Calu3 (cell line): ENCODE measurements at regions not wholly inside any gene's neighbourhood (a gene's known extent, or its start where the extent isn't known, plus 50 kb on each side); places are given as distances from the start of the nearest gene placed in this dataset.

Source experiments
- BruUV-seq: library from RNA; stranded (reverse); fragments of 400-500 nt; replicated peaks from 2 replicates; lab custom pipeline; 2021; lab: Mats Ljungman, UMichigan
- CTCF ChIA-PET: fragments of 300-600 bp; sonication (Branson Sonifier 250); formaldehyde crosslinking; loops from one replicate; lab custom pipeline; 2022; ENCODE audit warnings: antibody characterized with exemption; lab: Charles Lee
- DNase-seq: peaks from one replicate; pipeline ENCODE4 v3.0.0; 2022
- H3K27ac Mint-ChIP-seq: one replicate; pipeline ENCODE4 v1.8.0; 2022; ENCODE audit warnings: mixed read lengths; ENCODE audit not compliant: unreplicated experiment
- H3K27me3 Mint-ChIP-seq: one replicate; pipeline ENCODE4 v1.8.0; 2022; ENCODE audit warnings: mixed read lengths; ENCODE audit not compliant: unreplicated experiment
- H3K36me3 Mint-ChIP-seq: one replicate; pipeline ENCODE4 v1.8.0; 2022; ENCODE audit warnings: mild to moderate bottlenecking, moderate library complexity, mixed read lengths; ENCODE audit not compliant: insufficient read depth, unreplicated experiment
- H3K4me1 Mint-ChIP-seq: one replicate; pipeline ENCODE4 v1.8.0; 2022; ENCODE audit warnings: mild to moderate bottlenecking, low read depth, mixed read lengths; ENCODE audit not compliant: unreplicated experiment
- H3K4me3 Mint-ChIP-seq: one replicate; pipeline ENCODE4 v1.8.0; 2022; ENCODE audit warnings: mild to moderate bottlenecking, low read depth, moderate library complexity, mixed read lengths; ENCODE audit not compliant: unreplicated experiment
- H3K9me3 Mint-ChIP-seq: one replicate; pipeline ENCODE4 v1.8.0; 2022; ENCODE audit warnings: low read depth, mixed read lengths; ENCODE audit not compliant: unreplicated experiment
- CTCF ChIP-seq: fragments of 200-600 bp; IDR thresholded peaks from one replicate; pipeline ENCODE4 v1.8.0; 2022; ENCODE audit warnings: antibody characterized with exemption; ENCODE audit not compliant: unreplicated experiment
- intact Hi-C: fragments of 100-400 bp; cut with micrococcal nuclease; formaldehyde crosslinking; loops from one replicate; pipeline ENCODE4 v1.10.0; 2022; ENCODE audit not compliant: unreplicated experiment

DNA sequence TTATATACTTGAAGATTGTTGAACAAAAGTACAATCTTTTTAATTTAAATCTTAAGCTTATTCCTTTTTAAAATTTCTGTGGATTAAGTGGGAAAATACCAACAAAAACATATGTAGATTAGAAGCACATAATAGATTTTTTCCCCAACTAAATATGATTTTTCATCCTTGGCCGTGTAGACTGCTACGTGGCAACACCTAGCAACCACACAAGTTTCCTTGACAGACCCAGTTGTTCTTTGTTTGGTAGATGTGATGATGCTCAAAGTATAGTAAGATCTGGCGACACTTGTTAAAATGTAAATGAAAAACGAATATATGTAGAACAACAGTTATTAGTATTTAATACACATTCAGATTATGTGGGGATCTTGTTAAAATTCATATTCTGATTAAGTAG lies 271.0 kb upstream of the ROBO2 start:
- TF ChIP-seq CTCF, result no peak
- Mint-ChIP-seq H3K4me3 (no peak overlapping the region), H3K27ac (no peak overlapping the region), H3K27me3 (no peaks in the 10 kb centered on the region), H3K4me1 (no peaks in the 10 kb centered on the region), H3K36me3 (no peaks in the 10 kb centered on the region), H3K9me3 (peaks cover 3% of the 10 kb centered on the region)
- CTCF ChIA-PET, result no interaction called here
- intact Hi-C loops, result no loop called here
- no TSS peak for BruUV-seq
- no peak for DNase-seq

DNA sequence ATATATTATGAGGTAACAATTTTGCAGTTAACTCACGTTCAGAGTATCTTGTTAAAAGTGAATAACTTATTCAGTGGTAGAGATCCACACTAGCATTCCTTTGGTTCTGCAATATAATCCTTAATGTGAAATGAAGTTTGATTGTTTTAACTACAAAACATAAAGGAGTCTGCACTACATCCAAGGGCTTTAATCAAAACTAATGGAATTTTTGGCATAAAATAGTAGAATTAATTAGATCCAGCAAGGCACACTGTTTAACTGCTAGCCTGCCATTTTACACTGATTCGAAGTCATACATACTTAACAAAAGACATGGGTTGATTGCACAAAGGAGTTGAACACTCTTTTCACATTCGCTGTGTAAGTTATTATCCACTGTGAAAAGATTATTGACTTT lies 263.0 kb upstream of the ROBO2 start:
- DNase-seq, result no peak
- Mint-ChIP-seq H3K4me1 (no peaks in the 10 kb centered on the region), H3K9me3 (no peaks in the 10 kb centered on the region), H3K27me3 (no peaks in the 10 kb centered on the region), H3K4me3 (no peak overlapping the region), H3K27ac (no peak overlapping the region), H3K36me3 (no peaks in the 10 kb centered on the region)
- TF ChIP-seq CTCF, result no peak
- CTCF ChIA-PET, result no interaction called here
- intact Hi-C loops, result no loop called here
- no TSS peak for BruUV-seq

GRCh38 chr3:76788206-76788605 lies 251.7 kb upstream of the ROBO2 start:
- DNase-seq, result no peak
- Mint-ChIP-seq H3K27me3 (no peaks in the 10 kb centered on the region), H3K9me3 (peaks cover 4% of the 10 kb centered on the region), H3K36me3 (no peaks in the 10 kb centered on the region), H3K4me1 (no peaks in the 10 kb centered on the region), H3K4me3 (no peak overlapping the region), H3K27ac (no peak overlapping the region)
- CTCF ChIA-PET, result no interaction called here
- intact Hi-C loops, result no loop called here
- no peak for TF ChIP-seq CTCF
- no TSS peak for BruUV-seq

DNA sequence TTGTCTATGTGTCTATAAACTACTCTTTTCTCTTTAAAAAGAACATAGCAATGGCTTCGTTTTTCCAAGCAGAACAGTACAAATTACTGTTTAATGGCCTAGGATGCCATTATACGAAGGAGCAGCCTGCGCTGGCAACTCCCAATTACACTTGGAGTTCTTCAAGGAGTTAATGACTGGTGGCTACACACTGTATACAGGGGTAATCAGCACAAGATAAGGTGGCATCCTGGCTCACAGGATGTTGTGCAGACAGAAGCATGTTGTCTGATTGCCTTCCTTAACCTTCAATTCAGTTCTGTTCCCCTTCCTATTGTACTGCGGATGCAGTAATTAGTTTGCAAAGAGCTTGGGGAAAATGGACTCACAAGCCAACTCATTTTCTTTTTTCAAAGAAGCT lies 250.7 kb upstream of the ROBO2 start:
- CTCF ChIA-PET, result interaction anchor here (0.5 kb wide), 1 partner anchor 1937 kb away, joined by 6 read pairs; no protein-coding TSS in a partner anchor
- Mint-ChIP-seq H3K9me3 (peaks cover 4% of the 10 kb centered on the region), H3K36me3 (no peaks in the 10 kb centered on the region), H3K27me3 (no peaks in the 10 kb centered on the region), H3K4me1 (no peaks in the 10 kb centered on the region), H3K27ac (no peak overlapping the region), H3K4me3 (no peak overlapping the region)
- intact Hi-C loops, result no loop called here
- no peak for DNase-seq
- TF ChIP-seq CTCF, result no peak
- no TSS peak for BruUV-seq

- intact Hi-C loops, result no loop called here
- no peak overlapping the region for H3K27ac Mint-ChIP-seq
- no peaks in the 10 kb centered on the region for H3K36me3 Mint-ChIP-seq
- peaks cover 5% of the 10 kb centered on the region for H3K9me3 Mint-ChIP-seq
- H3K4me3 Mint-ChIP-seq, result no peak overlapping the region
- BruUV-seq, result no TSS peak
- no peaks in the 10 kb centered on the region for H3K4me1 Mint-ChIP-seq
- DNase-seq, result no peak
- TF ChIP-seq CTCF, result no peak
- H3K27me3 Mint-ChIP-seq, result no peaks in the 10 kb centered on the region
- CTCF ChIA-PET, result interaction anchor here (0.7 kb wide), 1 partner anchor 145 kb away, joined by 12 read pairs; no protein-coding TSS in a partner anchor
These were observed 228.5 kb upstream of the ROBO2 start for GRCh38 chr3:76811418-76811817.
